K562 (cell line): ENCODE measurements at regions not wholly inside any gene's neighbourhood (a gene's known extent, or its start where the extent isn't known, plus 50 kb on each side); places are given as distances from the start of the nearest gene placed in this dataset.

Experiments
- ATAC-seq: fragments of 200-7000 bp; cut with Tn5 transposase; 3 replicates; pipeline ENCODE4 v1.9.1; 2020; ENCODE audit warnings: moderate library complexity
- BruUV-seq: library from RNA; stranded (reverse); fragments of 400-500 nt; replicated peaks from 2 replicates; lab custom pipeline; 2021; lab: Mats Ljungman, UMichigan
- CTCF ChIA-PET: fragments of 300-600 bp; formaldehyde crosslinking; extraction: SDS; loops from one replicate; lab custom pipeline; 2021; ENCODE audit warnings: low intra/inter-chr PET ratio; lab: Yijun Ruan, JAX
- POLR2A ChIA-PET: fragments of 300-600, 350-650 bp; sonication (Branson Sonifier 250); formaldehyde crosslinking; extraction: SDS; loops from one replicate; lab custom pipeline; 2021; ENCODE audit warnings: antibody characterized with exemption, inconsistent platforms; lab: Yijun Ruan, JAX
- DNase-seq, 4 experiments: peaks; one replicate each; pipeline versions ENCODE4 v3.0.0 to v3.0.0-alpha.2; 2011 to 2018; ENCODE audit warnings: low spot score in 3 of 4, mixed read lengths in 3 of 4; ENCODE audit errors: extremely low read depth in 1 of 4
- FAIRE-seq: peaks from 2 replicates; lab custom pipeline; 2011; peaks lifted over from hg19 to GRCh38; lab: Jason Lieb, UNC
- H2AFZ ChIP-seq: 2 replicates; pipeline ENCODE4 v1.6.0; 2011; ENCODE audit warnings: low read depth, low read length, control low read depth, inconsistent platforms
- H3K27ac ChIP-seq: fragments of 200-600 bp; 3 replicates; pipeline ENCODE4 v1.8.0; 2011; ENCODE audit warnings: low read depth, mild to moderate bottlenecking, control low read depth, inconsistent platforms, low read length, moderate library complexity, mixed read lengths; ENCODE audit errors: extremely low read depth
- H3K27me3 ChIP-seq, 2 experiments: fragments of 300-600 bp in 1 of 2; 2 replicates in 1 of 2; 3 replicates in 1 of 2; pipeline versions ENCODE4 v1.6.0 to v1.8.0; 2011; ENCODE audit warnings: inconsistent platforms in 2 of 2, low read length in 2 of 2, mild to moderate bottlenecking in 1 of 2, mixed read lengths in 1 of 2, moderate library complexity in 1 of 2; ENCODE audit not compliant: control insufficient read depth in 2 of 2, insufficient read depth in 2 of 2
- H3K36me3 ChIP-seq: fragments of 300-600 bp; 3 replicates; pipeline ENCODE4 v1.8.0; 2011; ENCODE audit warnings: mild to moderate bottlenecking, low read length, inconsistent platforms; ENCODE audit not compliant: control insufficient read depth, insufficient read depth
- H3K4me1 ChIP-seq, 2 experiments: fragments of 200-600 bp in 1 of 2; replicated peaks in 1 of 2; 2 replicates in 1 of 2; 3 replicates in 1 of 2; pipeline versions ENCODE4 v1.5.1 to v1.8.0; 2011; ENCODE audit warnings: inconsistent platforms in 2 of 2, low read length in 2 of 2, mild to moderate bottlenecking in 1 of 2, mixed read lengths in 1 of 2, moderate library complexity in 1 of 2; ENCODE audit not compliant: control insufficient read depth in 2 of 2, insufficient read depth in 2 of 2
- H3K4me2 ChIP-seq: 2 replicates; pipeline ENCODE4 v1.6.1; 2011; ENCODE audit warnings: low read length, control low read depth, inconsistent platforms, mixed read lengths; ENCODE audit not compliant: insufficient read depth
- H3K4me3 ChIP-seq: fragments of 200-600 bp; sonication (generic), shearing (Covaris generic); 2 replicates; pipeline ENCODE4 v1.5.1; 2016; ENCODE audit warnings: control low read depth, inconsistent platforms
- H3K79me2 ChIP-seq: fragments of 200-600 bp; 3 replicates; pipeline ENCODE4 v1.8.0; 2011; ENCODE audit warnings: low read length, inconsistent platforms; ENCODE audit not compliant: control insufficient read depth, insufficient read depth
- H3K9ac ChIP-seq, 2 experiments: 2 replicates each; pipeline versions ENCODE4 v1.6.0 to v1.6.1; 2011; ENCODE audit warnings: low read depth in 2 of 2, low read length in 2 of 2, control low read depth in 1 of 2, inconsistent platforms in 1 of 2, mild to moderate bottlenecking in 1 of 2, mixed read lengths in 1 of 2; ENCODE audit not compliant: insufficient read depth in 1 of 2
- H3K9me1 ChIP-seq: one replicate; pipeline ENCODE4 v1.6.0; 2011; ENCODE audit warnings: inconsistent platforms, mild to moderate bottlenecking, low read length, moderate library complexity; ENCODE audit not compliant: control insufficient read depth, insufficient read depth
- H3K9me3 ChIP-seq: replicated peaks from 2 replicates; pipeline ENCODE4 v1.5.1; 2011; ENCODE audit warnings: low read depth, low read length, inconsistent platforms; ENCODE audit not compliant: control insufficient read depth, insufficient read depth
- H4K20me1 ChIP-seq: replicated peaks from 2 replicates; pipeline ENCODE4 v1.6.1; 2011; ENCODE audit warnings: low read length, inconsistent platforms, mixed read lengths; ENCODE audit not compliant: control insufficient read depth, insufficient read depth
- DNMT1 ChIP-seq: fragments of 450-650 bp; IDR thresholded peaks from 2 replicates; pipeline ENCODE4 v1.6.1; 2016; ENCODE audit warnings: antibody characterized with exemption, mild to moderate bottlenecking
- FOXJ3 ChIP-seq: sonication (generic); formaldehyde crosslinking; IDR thresholded peaks from 2 replicates; pipeline ENCODE4 v1.4.0; 2020; ENCODE audit warnings: mild to moderate bottlenecking, missing genetic modification reagents
- GABPB1 ChIP-seq: sonication (generic); formaldehyde crosslinking; IDR thresholded peaks from 2 replicates; pipeline ENCODE4 v1.8.0; 2022; ENCODE audit warnings: mild to moderate bottlenecking, missing genetic modification reagents
- GATAD2A ChIP-seq: fragments of 450-650 bp; IDR thresholded peaks from 2 replicates; pipeline ENCODE4 v1.6.1; 2017
- MCM2 ChIP-seq: fragments of 450-650 bp; IDR thresholded peaks from 2 replicates; pipeline ENCODE4 v1.6.1; 2017; ENCODE audit warnings: low read depth, mild to moderate bottlenecking
- SPI1 ChIP-seq: IDR thresholded peaks from 2 replicates; pipeline ENCODE4 v1.6.1; 2011; ENCODE audit warnings: low read depth, low read length, control low read depth, borderline replicate concordance
- TAF15 ChIP-seq: fragments of 200-400 bp; formaldehyde crosslinking; IDR thresholded peaks from 2 replicates; pipeline ENCODE4 v1.6.1; 2017; ENCODE audit warnings: mild to moderate bottlenecking, low read depth, low read length, moderate library complexity
- ZC3H8 ChIP-seq: fragments of 450-650 bp; IDR thresholded peaks from 2 replicates; pipeline ENCODE4 v1.6.1; 2017
- ZNF764 ChIP-seq: fragments of 250-450 bp; sonication (Bioruptor Pico); IDR thresholded peaks from 2 replicates; pipeline ENCODE4 v1.4.0; 2020; ENCODE audit warnings: low read depth, mild to moderate bottlenecking, moderate library complexity
- ZNF778 ChIP-seq: fragments of 450-650 bp; formaldehyde crosslinking; IDR thresholded peaks from 2 replicates; pipeline ENCODE4 v1.4.0; 2020; ENCODE audit warnings: mild to moderate bottlenecking, moderate library complexity
- WGBS: fragments of 100-300 bp; shearing (Covaris generic); methylation state at CpG from one replicate; pipeline ENCODE4 v1.1.6; 2016; ENCODE audit warnings: low coverage, mixed read lengths; ENCODE audit not compliant: insufficient coverage; ENCODE audit errors: missing lambda C conversion rate; 5-methylcytosine and 5-hydroxymethylcytosine counted together
- in situ Hi-C: fragments of 300-500 bp; cut with MboI; formaldehyde crosslinking; loops from 4 replicates; pipeline ENCODE4 v1.15.0; 2018; ENCODE audit warnings: inconsistent platforms, mixed read lengths
- intact Hi-C: fragments of 100-400 bp; cut with micrococcal nuclease; formaldehyde crosslinking; loops from 2 replicates; pipeline ENCODE4 v1.14.2; 2022
- TF ChIP-seq, protein P1 (sequence below): sonication (generic); formaldehyde crosslinking; IDR thresholded peaks from 2 replicates; pipeline ENCODE4 v1.8.0; 2022; ENCODE audit warnings: missing genetic modification reagents, mild to moderate bottlenecking, borderline replicate concordance
- TF ChIP-seq, protein P2 (sequence below): fragments of 450-650 bp; IDR thresholded peaks from 2 replicates; pipeline ENCODE4 v1.6.1; 2018; ENCODE audit warnings: mild to moderate bottlenecking, low read depth; ENCODE audit not compliant: partially characterized antibody
- TF ChIP-seq, protein P3 (sequence below): fragments of 450-650 bp; IDR thresholded peaks from 2 replicates; pipeline ENCODE4 v1.6.1; 2016; ENCODE audit warnings: low read depth, mild to moderate bottlenecking, moderate library complexity
- TF ChIP-seq, protein P4 (sequence below), 2 experiments: IDR thresholded peaks; 2 replicates each; pipeline ENCODE4 v1.6.1; 2011; ENCODE audit warnings: borderline replicate concordance in 1 of 2, control low read depth in 1 of 2, low read depth in 1 of 2, low read length in 1 of 2, mild to moderate bottlenecking in 1 of 2, mixed read lengths in 1 of 2, moderate library complexity in 1 of 2; ENCODE audit not compliant: insufficient read depth in 1 of 2, insufficient read length in 1 of 2, poor library complexity in 1 of 2, severe bottlenecking in 1 of 2; ENCODE audit errors: extremely low read depth in 1 of 2

DNA sequence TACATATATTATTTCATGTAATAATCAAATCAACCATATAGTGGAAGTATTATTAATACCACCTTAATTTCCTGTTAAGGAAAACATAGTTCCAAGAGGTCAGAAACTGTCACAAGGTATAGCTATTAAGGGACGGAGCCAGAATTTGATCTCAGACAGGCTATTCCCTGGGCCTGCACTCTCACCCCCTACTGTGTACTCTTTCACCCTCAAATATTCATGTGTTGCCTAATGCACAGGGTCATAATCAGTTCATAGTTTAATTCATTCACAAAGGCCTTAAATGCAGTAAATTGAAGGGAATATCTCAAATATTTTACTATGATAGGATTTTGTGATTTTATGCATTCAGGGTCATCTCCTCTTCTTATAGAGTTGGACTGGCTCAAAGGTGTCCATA lies 67.2 kb upstream of the IFNGR1 start:
- BruUV-seq: no TSS peak
- Histone ChIP-seq H3K79me2 (no peaks in the 10 kb centered on the region), H2AFZ (no peak overlapping the region), H3K27ac (no peak overlapping the region), H3K36me3 (no peaks in the 10 kb centered on the region), H3K9me1 (no peaks in the 10 kb centered on the region), H3K4me2 (no peak overlapping the region), H4K20me1 (no peaks in the 10 kb centered on the region), H3K9ac (no peak overlapping the region), H3K4me1 (no peaks in the 10 kb centered on the region; a peak in 1 of 5 replicates), H3K27me3 (peaks cover 0 to 5% of the 10 kb centered on the region in 2 experiments; a peak in 1 of 5 replicates), H3K4me3 (no peak overlapping the region), H3K9me3 (no peaks in the 10 kb centered on the region)
- in situ Hi-C loops (no loop called here), intact Hi-C loops (no loop called here)
- 0% methylated on average over 1 of the region's 1 CpG for WGBS
- ATAC-seq: no peak
- no peak for DNase-seq
- TF ChIP-seq DNMT1 (no peak), MCM2 (no peak), ZNF764 (no peak), GATAD2A (no peak), SPI1 (no peak), TAF15 (no peak), GABPB1 (CRISPR knock-in tag) (no peak), FOXJ3 (no peak), ZNF778 (CRISPR knock-in tag) (no peak), ZC3H8 (no peak)
- TF ChIP-seq, protein P1, sequence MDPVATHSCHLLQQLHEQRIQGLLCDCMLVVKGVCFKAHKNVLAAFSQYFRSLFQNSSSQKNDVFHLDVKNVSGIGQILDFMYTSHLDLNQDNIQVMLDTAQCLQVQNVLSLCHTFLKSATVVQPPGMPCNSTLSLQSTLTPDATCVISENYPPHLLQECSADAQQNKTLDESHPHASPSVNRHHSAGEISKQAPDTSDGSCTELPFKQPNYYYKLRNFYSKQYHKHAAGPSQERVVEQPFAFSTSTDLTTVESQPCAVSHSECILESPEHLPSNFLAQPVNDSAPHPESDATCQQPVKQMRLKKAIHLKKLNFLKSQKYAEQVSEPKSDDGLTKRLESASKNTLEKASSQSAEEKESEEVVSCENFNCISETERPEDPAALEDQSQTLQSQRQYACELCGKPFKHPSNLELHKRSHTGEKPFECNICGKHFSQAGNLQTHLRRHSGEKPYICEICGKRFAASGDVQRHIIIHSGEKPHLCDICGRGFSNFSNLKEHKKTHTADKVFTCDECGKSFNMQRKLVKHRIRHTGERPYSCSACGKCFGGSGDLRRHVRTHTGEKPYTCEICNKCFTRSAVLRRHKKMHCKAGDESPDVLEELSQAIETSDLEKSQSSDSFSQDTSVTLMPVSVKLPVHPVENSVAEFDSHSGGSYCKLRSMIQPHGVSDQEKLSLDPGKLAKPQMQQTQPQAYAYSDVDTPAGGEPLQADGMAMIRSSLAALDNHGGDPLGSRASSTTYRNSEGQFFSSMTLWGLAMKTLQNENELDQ (CRISPR knock-in tag): no peak
- TF ChIP-seq, protein P2, sequence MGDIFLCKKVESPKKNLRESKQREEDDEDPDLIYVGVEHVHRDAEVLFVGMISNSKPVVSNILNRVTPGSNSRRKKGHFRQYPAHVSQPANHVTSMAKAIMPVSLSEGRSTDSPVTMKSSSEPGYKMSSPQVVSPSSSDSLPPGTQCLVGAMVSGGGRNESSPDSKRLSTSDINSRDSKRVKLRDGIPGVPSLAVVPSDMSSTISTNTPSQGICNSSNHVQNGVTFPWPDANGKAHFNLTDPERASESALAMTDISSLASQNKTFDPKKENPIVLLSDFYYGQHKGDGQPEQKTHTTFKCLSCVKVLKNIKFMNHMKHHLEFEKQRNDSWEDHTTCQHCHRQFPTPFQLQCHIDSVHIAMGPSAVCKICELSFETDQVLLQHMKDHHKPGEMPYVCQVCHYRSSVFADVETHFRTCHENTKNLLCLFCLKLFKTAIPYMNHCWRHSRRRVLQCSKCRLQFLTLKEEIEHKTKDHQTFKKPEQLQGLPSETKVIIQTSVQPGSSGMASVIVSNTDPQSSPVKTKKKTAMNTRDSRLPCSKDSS: no peak
- TF ChIP-seq, protein P3, sequence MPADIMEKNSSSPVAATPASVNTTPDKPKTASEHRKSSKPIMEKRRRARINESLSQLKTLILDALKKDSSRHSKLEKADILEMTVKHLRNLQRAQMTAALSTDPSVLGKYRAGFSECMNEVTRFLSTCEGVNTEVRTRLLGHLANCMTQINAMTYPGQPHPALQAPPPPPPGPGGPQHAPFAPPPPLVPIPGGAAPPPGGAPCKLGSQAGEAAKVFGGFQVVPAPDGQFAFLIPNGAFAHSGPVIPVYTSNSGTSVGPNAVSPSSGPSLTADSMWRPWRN: no peak
- TF ChIP-seq, protein P4, sequence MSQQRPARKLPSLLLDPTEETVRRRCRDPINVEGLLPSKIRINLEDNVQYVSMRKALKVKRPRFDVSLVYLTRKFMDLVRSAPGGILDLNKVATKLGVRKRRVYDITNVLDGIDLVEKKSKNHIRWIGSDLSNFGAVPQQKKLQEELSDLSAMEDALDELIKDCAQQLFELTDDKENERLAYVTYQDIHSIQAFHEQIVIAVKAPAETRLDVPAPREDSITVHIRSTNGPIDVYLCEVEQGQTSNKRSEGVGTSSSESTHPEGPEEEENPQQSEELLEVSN (IDR thresholded peaks at IDR 0.05; ENCODE audit: borderline replicate concordance in 1 of 2, extremely low read depth in 1 of 2, insufficient read depth in 1 of 2, insufficient read length in 1 of 2, low read depth in 1 of 2, low read length in 1 of 2, poor library complexity in 1 of 2, severe bottlenecking in 1 of 2): no peak
- ChIA-PET POLR2A (interaction anchor here (0.7 to 1.3 kb wide), 2 partner anchors 11 to 77 kb away, joined by 3 to 4 read pairs; no protein-coding TSS in a partner anchor), CTCF (no interaction called here)
- no peak for FAIRE-seq
